WTC11 (cell line): ENCODE measurements at regions not wholly inside any gene's neighbourhood (a gene's known extent, or its start where the extent isn't known, plus 50 kb on each side); places are given as distances from the start of the nearest gene placed in this dataset.

Experiments used
- ARID4B ChIP-seq: sonication (generic); formaldehyde crosslinking; IDR thresholded peaks from 2 replicates; pipeline ENCODE4 v1.8.0; 2023; ENCODE audit warnings: missing genetic modification reagents, mild to moderate bottlenecking, borderline replicate concordance
- ATF6 ChIP-seq: sonication (generic); formaldehyde crosslinking; IDR thresholded peaks from 2 replicates; pipeline ENCODE4 v1.8.1; 2023; ENCODE audit warnings: mild to moderate bottlenecking, missing genetic modification reagents
- CTCF ChIP-seq: fragments of 200-600 bp; IDR thresholded peaks from 2 replicates; pipeline ENCODE4 v1.8.0; 2022; ENCODE audit warnings: antibody characterized with exemption
- E2F4 ChIP-seq: sonication (generic); formaldehyde crosslinking; IDR thresholded peaks from 2 replicates; pipeline ENCODE4 v1.8.1; 2022; ENCODE audit warnings: low read depth, mild to moderate bottlenecking, moderate library complexity, missing genetic modification reagents, borderline replicate concordance
- E2F5 ChIP-seq: sonication (generic); formaldehyde crosslinking; IDR thresholded peaks from 2 replicates; pipeline ENCODE4 v1.8.1; 2022; ENCODE audit warnings: mild to moderate bottlenecking, moderate library complexity, missing genetic modification reagents
- GTF2I ChIP-seq: fragments of 250-450 bp; sonication (Bioruptor Pico); conservative IDR thresholded peaks from 2 replicates; pipeline ENCODE4 v1.4.0; 2021; ENCODE audit warnings: mild to moderate bottlenecking
- NFYB ChIP-seq: sonication (generic); formaldehyde crosslinking; conservative IDR thresholded peaks from 2 replicates; pipeline ENCODE4 v1.8.0; 2022; ENCODE audit warnings: low read depth, missing genetic modification reagents
- RELA ChIP-seq: sonication (generic); formaldehyde crosslinking; IDR thresholded peaks from 2 replicates; pipeline ENCODE4 v1.8.1; 2022; ENCODE audit warnings: missing genetic modification reagents, mild to moderate bottlenecking, borderline replicate concordance
- ZNF263 ChIP-seq: sonication (generic); formaldehyde crosslinking; IDR thresholded peaks from 2 replicates; pipeline ENCODE4 v1.8.1; 2022; ENCODE audit warnings: low read depth, mild to moderate bottlenecking, moderate library complexity, missing genetic modification reagents
- ZNF512 ChIP-seq: sonication (generic); formaldehyde crosslinking; IDR thresholded peaks from 2 replicates; pipeline ENCODE4 v1.8.1; 2022; ENCODE audit warnings: missing genetic modification reagents, borderline replicate concordance

GRCh38 chrX:68992821-68993397 is 164.1 kb downstream of the EFNB1 start:
- no peak for TF ChIP-seq ZNF512 (CRISPR knock-in tag)
- TF ChIP-seq GTF2I (CRISPR knock-in tag): no peak
- TF ChIP-seq CTCF: no peak
- TF ChIP-seq NFYB: no peak
- no peak for TF ChIP-seq ARID4B (CRISPR knock-in tag)
- no peak for TF ChIP-seq E2F5 (CRISPR knock-in tag)
- no peak for TF ChIP-seq ATF6 (CRISPR knock-in tag)
- no peak for TF ChIP-seq E2F4
- no peak for TF ChIP-seq ZNF263 (CRISPR knock-in tag)
- no peak for TF ChIP-seq RELA (CRISPR knock-in tag)
